Activated naive CD4-positive, alpha-beta T cell treated with anti-CD3 and anti-CD28 coated beads, Interleukin-2, amount 50 U/mL, for 24 hours (primary cell): ENCODE measurements at regions not wholly inside any gene's neighbourhood (a gene's known extent, or its start where the extent isn't known, plus 50 kb on each side); places are given as distances from the start of the nearest gene placed in this dataset.

Experiments used
- H3K27ac Mint-ChIP-seq: one replicate; pipeline ENCODE4 v1.8.0; 2021; ENCODE audit warnings: mild to moderate bottlenecking, mixed read lengths
- H3K27me3 Mint-ChIP-seq: one replicate; pipeline ENCODE4 v1.8.0; 2021; ENCODE audit warnings: mixed read lengths
- H3K36me3 Mint-ChIP-seq: one replicate; pipeline ENCODE4 v1.8.0; 2021; ENCODE audit warnings: mixed read lengths
- H3K4me1 Mint-ChIP-seq: one replicate; pipeline ENCODE4 v1.8.0; 2021; ENCODE audit warnings: mixed read lengths
- H3K4me3 Mint-ChIP-seq: one replicate; pipeline ENCODE4 v1.8.0; 2021; ENCODE audit warnings: mild to moderate bottlenecking, mixed read lengths
- H3K9me3 Mint-ChIP-seq: one replicate; pipeline ENCODE4 v1.8.0; 2021; ENCODE audit warnings: mixed read lengths

DNA sequence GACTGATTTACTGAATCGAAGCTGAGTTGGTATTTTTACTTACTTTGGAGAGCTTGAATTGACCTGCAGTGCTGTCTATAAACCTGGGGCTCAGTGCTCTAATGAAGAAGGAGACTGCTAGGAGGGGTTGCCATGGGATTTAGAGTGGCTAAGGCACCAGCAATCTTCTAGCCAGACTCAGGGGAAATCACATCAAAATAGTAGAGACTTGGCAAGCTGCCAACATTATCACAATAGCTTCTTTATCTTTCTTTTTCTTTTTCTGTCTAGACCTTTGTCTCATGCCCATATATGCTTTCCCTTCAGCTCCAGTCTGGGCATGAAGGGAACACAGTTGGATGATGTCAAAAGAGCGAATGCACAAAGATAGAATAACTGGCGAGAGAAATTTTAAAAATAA is 301.1 kb upstream of the DPYD start:
- peak overlapping the region; percentile 68 for H3K27ac Mint-ChIP-seq
- peaks cover 3% of the 10 kb centered on the region for H3K27me3 Mint-ChIP-seq
- H3K9me3 Mint-ChIP-seq: no peaks in the 10 kb centered on the region
- no peaks in the 10 kb centered on the region for H3K4me1 Mint-ChIP-seq
- H3K36me3 Mint-ChIP-seq: no peaks in the 10 kb centered on the region
- no peak overlapping the region for H3K4me3 Mint-ChIP-seq

DNA sequence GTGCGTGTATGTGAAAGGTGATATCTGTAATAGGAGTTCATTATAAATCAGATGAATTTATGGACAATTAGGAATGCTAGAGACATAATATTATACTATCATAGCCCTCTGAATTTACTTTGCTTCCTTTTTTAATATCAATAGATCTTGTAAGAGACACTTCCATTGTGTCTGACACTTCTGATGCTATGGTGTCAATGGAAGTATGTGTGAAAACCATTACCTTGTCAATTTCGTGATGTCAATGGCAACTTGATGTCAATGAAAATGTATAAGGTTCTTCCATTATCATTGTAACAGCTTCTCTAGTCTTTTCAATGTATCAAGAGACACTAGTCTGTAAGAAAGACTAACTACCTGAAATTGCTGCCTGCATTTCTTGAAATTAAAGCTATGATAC is 296.8 kb upstream of the DPYD start:
- H3K27ac Mint-ChIP-seq: no peak overlapping the region

DNA sequence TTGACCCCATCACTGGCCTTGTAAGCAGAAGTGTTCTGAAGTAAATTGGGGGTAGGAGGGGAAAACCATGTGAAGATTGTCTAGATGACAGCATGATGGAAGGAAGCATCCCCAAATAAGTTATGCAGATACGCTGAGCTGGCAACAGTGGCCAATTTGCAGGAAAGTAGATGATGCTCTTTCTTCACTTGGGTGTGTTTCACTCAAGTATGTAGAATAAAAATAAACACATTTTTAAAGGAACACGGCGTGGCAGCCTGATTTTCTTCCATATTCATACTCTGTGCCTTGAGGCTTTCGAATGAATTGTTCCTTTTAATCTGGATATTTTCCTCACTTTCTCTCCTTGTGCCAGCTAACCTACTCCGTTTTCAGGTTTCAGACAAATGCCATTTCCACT is 295.5 kb upstream of the DPYD start:
- Mint-ChIP-seq H3K9me3 (no peaks in the 10 kb centered on the region), H3K36me3 (no peaks in the 10 kb centered on the region), H3K27ac (no peak overlapping the region), H3K4me3 (no peak overlapping the region), H3K4me1 (no peaks in the 10 kb centered on the region), H3K27me3 (no peaks in the 10 kb centered on the region)

More for the DNA sequence above, 296.8 kb upstream of the DPYD start:
- Mint-ChIP-seq H3K4me3 (no peak overlapping the region), H3K27me3 (peaks cover 2% of the 10 kb centered on the region), H3K9me3 (no peaks in the 10 kb centered on the region), H3K36me3 (no peaks in the 10 kb centered on the region), H3K4me1 (no peaks in the 10 kb centered on the region)

DNA sequence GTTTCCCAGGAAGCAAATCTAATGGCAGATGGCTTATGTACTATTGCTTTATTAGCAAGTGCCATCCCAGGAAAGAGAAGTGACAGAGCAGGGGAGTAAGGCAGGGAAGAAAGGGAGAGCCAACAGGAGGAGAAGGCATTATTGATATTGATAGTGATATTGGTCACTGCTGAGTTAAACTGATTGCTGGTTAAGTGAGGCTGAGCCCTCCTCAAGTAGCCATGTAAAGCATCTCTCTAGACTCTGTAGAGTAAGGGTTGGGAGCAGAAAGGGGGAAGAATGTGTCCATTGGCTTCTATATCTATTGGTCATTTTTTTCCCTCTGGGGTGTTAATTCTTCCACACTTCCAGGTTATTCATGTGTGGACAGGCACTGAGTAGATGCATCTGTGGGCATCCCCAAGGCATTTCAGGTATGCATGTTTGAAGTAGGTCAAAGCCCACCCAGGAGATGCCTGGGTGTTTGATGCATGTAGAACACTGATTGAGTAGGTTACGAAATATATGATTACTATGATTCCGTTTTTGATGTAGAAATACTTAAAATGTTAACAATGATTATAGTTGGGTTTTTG is 290.5 kb upstream of the DPYD start:
- no peaks in the 10 kb centered on the region for H3K36me3 Mint-ChIP-seq
- H3K4me1 Mint-ChIP-seq: no peaks in the 10 kb centered on the region
- no peak overlapping the region for H3K4me3 Mint-ChIP-seq
- H3K27me3 Mint-ChIP-seq: no peaks in the 10 kb centered on the region
- no peak overlapping the region for H3K27ac Mint-ChIP-seq
- no peaks in the 10 kb centered on the region for H3K9me3 Mint-ChIP-seq

DNA sequence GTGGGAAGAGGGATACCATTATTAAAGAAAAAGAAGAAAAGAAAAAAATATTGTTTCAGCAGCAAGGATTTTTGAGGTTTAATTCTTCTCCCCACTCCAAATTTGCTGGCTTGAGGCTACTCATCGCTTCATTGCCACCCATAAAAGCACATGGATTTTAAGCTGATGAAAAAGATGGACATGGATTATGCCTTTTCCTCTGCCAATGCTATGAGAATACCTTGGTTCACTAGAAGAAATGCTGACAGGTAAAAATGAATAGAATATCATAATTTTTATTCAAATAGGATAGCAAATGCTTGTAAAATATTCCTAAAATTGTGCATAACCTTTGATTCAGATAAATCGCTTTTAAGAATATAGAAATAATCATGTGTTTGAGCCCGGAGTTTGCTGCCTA is 289.7 kb upstream of the DPYD start:
- H3K4me3 Mint-ChIP-seq: no peak overlapping the region

DNA sequence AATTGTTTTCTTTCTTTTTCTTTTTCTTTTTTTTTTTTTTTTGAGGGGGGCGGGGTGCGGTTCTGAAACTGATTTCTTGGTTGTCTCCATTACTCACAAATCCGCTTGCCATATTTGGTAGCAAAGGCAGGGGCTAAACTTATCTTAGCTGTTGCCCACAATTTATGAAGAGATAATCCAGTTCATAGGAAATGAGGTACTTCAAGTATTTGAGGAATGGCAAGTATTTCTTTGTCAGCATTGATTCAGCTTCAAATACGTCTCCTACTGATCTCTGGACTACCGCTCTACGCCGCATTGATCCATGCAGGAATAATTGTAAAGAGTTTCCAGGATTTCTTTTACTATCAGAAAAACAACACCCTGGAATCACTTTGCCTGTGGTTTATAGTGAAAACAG is 289.2 kb upstream of the DPYD start:
- Mint-ChIP-seq H3K4me3 (no peak overlapping the region), H3K27ac (no peak overlapping the region), H3K27me3 (no peaks in the 10 kb centered on the region), H3K4me1 (no peaks in the 10 kb centered on the region), H3K9me3 (no peaks in the 10 kb centered on the region), H3K36me3 (no peaks in the 10 kb centered on the region)

More for the DNA sequence above, 289.7 kb upstream of the DPYD start:
- H3K4me1 Mint-ChIP-seq: no peaks in the 10 kb centered on the region
- H3K27ac Mint-ChIP-seq: no peak overlapping the region
- no peaks in the 10 kb centered on the region for H3K9me3 Mint-ChIP-seq
- no peaks in the 10 kb centered on the region for H3K36me3 Mint-ChIP-seq
- no peaks in the 10 kb centered on the region for H3K27me3 Mint-ChIP-seq

DNA sequence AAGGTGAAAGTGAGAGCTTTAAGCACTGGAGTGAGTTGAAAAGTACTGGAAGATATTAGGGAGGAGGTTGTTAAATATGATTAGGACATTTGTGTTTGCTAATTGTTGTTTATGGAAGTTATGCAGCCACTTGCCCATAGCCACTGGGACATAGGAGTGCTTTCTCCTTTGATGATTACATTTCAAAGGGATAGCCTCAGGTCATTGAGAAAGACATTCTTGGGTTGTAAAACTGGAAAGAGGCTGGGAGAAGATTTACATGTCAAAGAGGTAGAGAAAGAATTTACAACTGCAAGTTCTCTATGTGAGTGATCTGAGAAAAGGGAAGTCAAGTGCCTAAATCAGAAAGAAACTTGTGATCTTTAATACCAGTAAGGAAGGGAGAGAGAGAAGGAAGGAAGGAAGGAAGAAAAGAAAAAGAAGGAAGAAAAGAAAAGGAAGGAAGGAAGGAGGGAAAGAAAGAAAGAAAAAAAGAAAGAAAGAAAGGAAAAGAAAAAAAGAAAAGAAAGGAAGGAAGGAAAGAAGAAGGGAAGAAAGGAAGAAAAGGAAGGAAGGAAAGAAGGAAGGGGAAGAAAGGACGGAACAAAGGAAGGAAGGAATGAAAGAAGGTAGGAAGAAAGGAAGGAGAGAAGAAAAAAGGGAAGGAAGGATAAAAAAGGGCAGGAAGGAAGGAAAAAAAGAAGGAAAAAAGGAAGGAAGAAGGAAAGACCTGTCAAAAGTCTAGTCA is 284.6 kb upstream of the DPYD start:
- Mint-ChIP-seq H3K4me3 (no peak overlapping the region), H3K9me3 (no peaks in the 10 kb centered on the region), H3K36me3 (no peaks in the 10 kb centered on the region), H3K4me1 (no peaks in the 10 kb centered on the region), H3K27ac (no peak overlapping the region), H3K27me3 (no peaks in the 10 kb centered on the region)

DNA sequence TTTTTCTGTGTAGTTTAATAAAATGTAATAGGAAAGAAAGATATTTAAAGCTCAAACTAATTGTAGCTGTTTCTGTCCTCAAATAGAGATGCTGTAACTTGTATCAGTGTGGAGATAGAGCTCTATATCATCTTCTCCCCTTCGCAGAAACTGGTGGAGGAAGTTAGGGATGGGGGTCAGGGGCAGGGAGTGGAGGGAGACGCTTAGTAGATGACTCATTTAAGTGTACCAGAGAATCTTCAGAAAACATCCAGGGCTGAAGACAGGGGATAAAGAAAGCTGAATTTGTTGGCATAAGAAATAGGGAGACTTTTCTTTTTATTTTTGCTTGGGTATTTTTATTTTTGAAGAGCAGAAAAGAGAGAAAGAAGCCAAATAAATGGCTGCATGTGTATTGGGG is 282.6 kb upstream of the DPYD start:
- no peaks in the 10 kb centered on the region for H3K4me1 Mint-ChIP-seq
- no peak overlapping the region for H3K4me3 Mint-ChIP-seq
- no peak overlapping the region for H3K27ac Mint-ChIP-seq
- H3K36me3 Mint-ChIP-seq: no peaks in the 10 kb centered on the region
- H3K27me3 Mint-ChIP-seq: no peaks in the 10 kb centered on the region
- H3K9me3 Mint-ChIP-seq: no peaks in the 10 kb centered on the region

DNA sequence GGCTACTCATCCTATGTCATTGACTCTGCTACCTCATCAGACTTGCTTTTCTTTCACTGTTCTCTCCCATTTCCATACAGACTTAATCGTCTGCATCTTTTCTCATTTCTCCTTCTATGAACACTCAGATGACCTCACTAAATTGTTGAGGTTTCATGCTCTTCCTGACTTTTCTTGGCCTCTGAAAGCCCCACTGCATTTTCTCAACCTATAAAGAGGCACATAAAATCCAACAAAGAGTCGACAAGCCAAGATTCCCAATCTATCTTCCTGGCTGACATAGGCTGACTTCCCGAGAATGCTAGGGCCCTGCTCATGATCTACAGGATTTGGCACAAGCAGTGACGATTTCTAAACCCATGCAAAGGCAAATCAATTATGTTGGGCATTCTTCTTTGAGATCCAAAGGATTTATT is 280.8 kb upstream of the DPYD start:
- no peak overlapping the region for H3K4me3 Mint-ChIP-seq
- H3K9me3 Mint-ChIP-seq: no peaks in the 10 kb centered on the region
- no peak overlapping the region for H3K27ac Mint-ChIP-seq
- H3K36me3 Mint-ChIP-seq: no peaks in the 10 kb centered on the region
- H3K27me3 Mint-ChIP-seq: no peaks in the 10 kb centered on the region
- H3K4me1 Mint-ChIP-seq: no peaks in the 10 kb centered on the region

DNA sequence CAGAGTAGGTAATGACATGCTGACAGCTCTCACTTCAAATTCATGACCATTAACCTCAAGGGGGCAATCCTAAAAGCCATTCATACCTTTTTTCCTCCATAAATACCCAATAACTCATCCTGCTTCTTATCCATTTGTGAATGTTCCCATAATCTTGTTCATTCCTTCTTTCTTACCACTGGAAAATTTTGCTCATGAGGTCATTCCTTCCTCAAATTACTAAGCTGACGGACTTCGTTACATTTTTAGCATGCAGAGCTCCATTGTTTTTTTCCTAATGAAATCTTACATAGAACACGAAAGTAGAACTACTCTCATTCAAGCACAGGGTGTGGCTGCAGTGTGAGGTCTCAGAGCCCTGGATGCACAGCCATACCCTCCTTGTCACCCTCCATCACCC is 276.5 kb upstream of the DPYD start:
- no peaks in the 10 kb centered on the region for H3K9me3 Mint-ChIP-seq
- H3K4me1 Mint-ChIP-seq: no peaks in the 10 kb centered on the region
- no peak overlapping the region for H3K27ac Mint-ChIP-seq

DNA sequence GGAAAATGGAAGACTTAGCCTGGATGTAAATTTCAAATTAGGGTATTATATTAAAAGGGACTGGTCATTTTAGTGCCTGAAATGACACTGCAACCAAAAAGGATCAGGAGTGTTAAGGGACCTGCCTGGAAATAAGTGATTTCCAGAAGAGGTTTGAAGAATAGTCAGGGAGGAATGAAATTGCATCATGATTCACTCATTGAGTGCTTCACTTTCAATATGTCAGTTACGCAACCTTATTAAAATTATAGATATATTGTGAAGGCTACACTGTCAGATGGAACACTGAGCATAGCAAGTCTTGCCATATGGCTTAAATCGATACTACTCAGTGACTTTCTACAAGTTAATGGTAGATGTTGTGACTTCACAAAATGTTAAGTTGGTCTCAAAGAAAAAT is 275.2 kb upstream of the DPYD start:
- Mint-ChIP-seq H3K4me3 (no peak overlapping the region), H3K27ac (no peak overlapping the region)

More for the DNA sequence above, 276.5 kb upstream of the DPYD start:
- no peak overlapping the region for H3K4me3 Mint-ChIP-seq
- no peaks in the 10 kb centered on the region for H3K36me3 Mint-ChIP-seq
- H3K27me3 Mint-ChIP-seq: no peaks in the 10 kb centered on the region

DNA sequence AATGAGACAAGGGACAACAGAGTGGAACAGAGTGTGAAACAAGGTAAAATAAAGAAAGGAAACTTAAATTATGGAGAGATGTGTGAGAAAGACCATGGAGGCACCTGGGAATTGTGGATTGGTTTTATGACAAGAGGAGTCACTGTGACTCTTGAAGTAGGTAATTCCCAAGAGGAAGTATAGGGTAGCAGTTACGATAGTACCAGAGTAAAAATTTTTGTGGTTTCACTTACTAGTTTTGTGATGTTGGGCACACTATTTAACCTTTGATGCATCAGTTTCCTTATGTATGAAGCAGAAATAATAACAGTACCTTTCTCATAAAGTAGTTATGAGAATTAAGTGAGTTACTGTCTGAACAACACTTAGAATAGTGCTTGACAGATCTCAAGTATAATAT is 267.9 kb upstream of the DPYD start:
- H3K27me3 Mint-ChIP-seq: no peaks in the 10 kb centered on the region
- no peak overlapping the region for H3K4me3 Mint-ChIP-seq
- H3K9me3 Mint-ChIP-seq: no peaks in the 10 kb centered on the region
- no peaks in the 10 kb centered on the region for H3K36me3 Mint-ChIP-seq
- no peak overlapping the region for H3K27ac Mint-ChIP-seq
- H3K4me1 Mint-ChIP-seq: no peaks in the 10 kb centered on the region

More for the DNA sequence above, 275.2 kb upstream of the DPYD start:
- Mint-ChIP-seq H3K9me3 (no peaks in the 10 kb centered on the region), H3K36me3 (no peaks in the 10 kb centered on the region), H3K27me3 (no peaks in the 10 kb centered on the region), H3K4me1 (no peaks in the 10 kb centered on the region)

DNA sequence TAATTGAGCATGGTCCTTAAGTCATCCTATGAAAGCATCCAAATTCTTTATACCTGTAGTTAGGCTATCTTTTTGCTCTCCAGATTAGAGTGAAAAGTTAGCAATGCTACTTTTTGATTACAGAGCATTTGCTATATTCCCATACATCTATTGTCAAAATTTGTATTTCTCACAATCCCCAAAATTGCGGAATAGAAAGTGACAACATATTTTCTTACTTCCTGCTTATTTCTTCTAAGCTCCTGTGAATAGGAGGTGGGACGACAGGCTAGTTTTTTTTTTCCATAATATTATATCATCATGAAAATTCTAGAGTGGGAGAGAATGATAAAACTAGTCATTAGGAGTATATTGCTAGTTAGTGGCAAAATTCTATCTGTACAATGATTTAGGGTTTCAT is 264.0 kb upstream of the DPYD start:
- no peaks in the 10 kb centered on the region for H3K27me3 Mint-ChIP-seq
- H3K36me3 Mint-ChIP-seq: no peaks in the 10 kb centered on the region
- H3K27ac Mint-ChIP-seq: no peak overlapping the region
- H3K4me3 Mint-ChIP-seq: no peak overlapping the region
- H3K4me1 Mint-ChIP-seq: no peaks in the 10 kb centered on the region
- H3K9me3 Mint-ChIP-seq: no peaks in the 10 kb centered on the region

DNA sequence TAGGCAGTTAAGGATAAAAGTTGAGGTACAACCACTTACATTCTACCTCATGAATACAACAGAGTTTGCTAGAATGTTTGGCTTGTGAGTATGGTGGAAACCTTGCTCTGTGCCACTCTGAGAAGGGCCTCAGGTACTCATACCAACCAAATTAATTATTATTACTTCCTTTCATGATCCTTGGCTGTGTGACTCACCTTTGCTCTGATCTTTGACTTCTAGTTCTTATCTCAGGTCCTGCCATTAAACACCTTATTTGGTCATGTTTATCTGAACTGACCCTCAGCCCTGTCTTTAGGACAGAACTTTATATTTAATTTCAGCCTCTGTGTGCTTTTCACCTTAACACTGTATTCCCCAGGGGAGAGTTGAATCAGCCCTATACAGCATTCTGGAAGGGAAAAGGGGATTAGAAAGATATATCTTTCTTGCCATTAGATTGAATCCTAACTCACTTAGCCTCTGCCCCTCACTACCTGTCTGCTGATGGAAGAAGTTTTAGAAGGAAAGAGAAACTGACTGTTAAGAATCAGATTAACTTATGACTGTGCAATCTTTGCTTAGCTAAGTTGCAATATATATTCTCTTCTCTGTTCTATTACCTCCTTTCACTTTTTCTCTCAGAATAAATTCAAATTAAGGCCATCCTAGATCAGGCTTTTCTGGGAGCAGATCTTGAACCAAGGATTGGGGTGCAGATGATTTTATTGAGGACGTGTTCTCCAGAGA is 260.4 kb upstream of the DPYD start:
- no peaks in the 10 kb centered on the region for H3K4me1 Mint-ChIP-seq
- H3K9me3 Mint-ChIP-seq: no peaks in the 10 kb centered on the region
- H3K27ac Mint-ChIP-seq: no peak overlapping the region
- H3K4me3 Mint-ChIP-seq: no peak overlapping the region
- peaks cover 2% of the 10 kb centered on the region for H3K27me3 Mint-ChIP-seq
- no peaks in the 10 kb centered on the region for H3K36me3 Mint-ChIP-seq

DNA sequence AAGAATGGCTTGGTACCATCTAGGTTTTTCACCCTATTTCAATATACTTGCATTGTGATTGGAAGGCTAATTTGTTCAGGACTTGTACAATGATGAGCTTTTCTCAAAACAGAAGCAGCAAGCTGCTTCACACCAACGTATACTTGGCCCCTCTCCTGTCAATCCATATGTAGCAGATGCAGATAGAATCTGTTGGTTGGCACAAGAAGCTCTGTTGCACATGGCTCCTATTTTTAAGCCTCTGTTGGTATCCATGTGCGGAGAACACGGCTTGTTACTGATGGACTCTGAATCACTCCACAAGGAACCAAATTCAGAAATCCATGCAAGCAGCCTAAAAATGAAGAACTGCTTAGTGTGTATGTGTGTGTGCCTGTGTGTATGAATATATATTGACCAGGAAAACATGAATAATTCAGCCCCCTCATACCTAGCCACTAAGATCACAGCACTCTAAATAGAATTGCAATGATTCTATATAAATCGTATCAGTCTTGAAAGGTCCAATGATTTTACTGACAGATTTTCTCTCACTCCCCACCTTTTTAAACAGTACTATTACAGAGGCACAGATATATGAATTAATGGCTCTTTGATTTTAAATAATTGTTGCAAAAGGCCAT is 258.4 kb upstream of the DPYD start:
- no peak overlapping the region for H3K4me3 Mint-ChIP-seq
- no peak overlapping the region for H3K27ac Mint-ChIP-seq
- H3K4me1 Mint-ChIP-seq: no peaks in the 10 kb centered on the region
- H3K9me3 Mint-ChIP-seq: no peaks in the 10 kb centered on the region
- peaks cover 2% of the 10 kb centered on the region for H3K27me3 Mint-ChIP-seq
- H3K36me3 Mint-ChIP-seq: no peaks in the 10 kb centered on the region

DNA sequence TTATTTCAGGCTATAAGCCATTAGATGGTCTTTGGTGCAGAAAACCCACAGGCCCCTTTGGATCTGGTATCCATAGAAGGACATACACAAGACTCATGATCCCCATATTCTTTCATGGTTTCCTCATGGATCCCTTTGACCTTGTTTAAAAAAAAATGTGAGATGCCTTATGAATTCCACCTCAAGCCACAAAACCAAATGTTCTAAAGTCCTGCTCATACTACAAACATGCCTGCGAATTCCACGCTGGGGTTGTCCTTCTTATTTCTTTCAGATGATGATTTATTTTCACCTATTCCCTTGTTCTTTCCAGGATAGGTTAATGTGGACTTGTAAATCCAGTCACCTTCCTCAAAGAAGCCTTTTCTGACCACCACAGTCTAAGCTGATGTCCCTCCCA is 256.9 kb upstream of the DPYD start:
- H3K9me3 Mint-ChIP-seq: no peaks in the 10 kb centered on the region
- no peak overlapping the region for H3K27ac Mint-ChIP-seq
- H3K36me3 Mint-ChIP-seq: no peaks in the 10 kb centered on the region
- no peaks in the 10 kb centered on the region for H3K4me1 Mint-ChIP-seq
- H3K4me3 Mint-ChIP-seq: no peak overlapping the region
- peaks cover 2% of the 10 kb centered on the region for H3K27me3 Mint-ChIP-seq
